ENCODE measurements at regions not wholly inside any gene's neighbourhood (a gene's known extent, or its start where the extent isn't known, plus 50 kb on each side); places are given as distances from the start of the nearest gene placed in this dataset.

GRCh38 chr9:29717631-29718030 is 2144.3 kb upstream of the C9orf72 start:
- Histone ChIP-seq H3K9me3 (ENCODE audit: insufficient read depth, low read depth, low read length) (no peaks in the 10 kb centered on the region), H3K27me3 (ENCODE audit: insufficient read depth, low read length) (no peaks in the 10 kb centered on the region), H3K9ac (ENCODE audit: low read depth, low read length) (no peak overlapping the region), H3K4me1 (ENCODE audit: insufficient read depth, low read length) (peaks cover 6% of the 10 kb centered on the region; the same call in 1 of the 2 replicates), H3K36me3 (ENCODE audit: insufficient read depth, low read depth, low read length) (no peaks in the 10 kb centered on the region), H3K4me3 (ENCODE audit: low read length) (no peak overlapping the region), H3K27ac (ENCODE audit: low read length) (no peak overlapping the region)

- Histone ChIP-seq H3K4me3 (ENCODE audit: low read length) (no peak overlapping the region), H3K27ac (ENCODE audit: low read length) (no peak overlapping the region), H3K27me3 (ENCODE audit: insufficient read depth, low read length) (no peaks in the 10 kb centered on the region), H3K9ac (ENCODE audit: low read depth, low read length) (no peak overlapping the region), H3K4me1 (ENCODE audit: insufficient read depth, low read length) (no peaks in the 10 kb centered on the region; the same call in 1 of the 2 replicates), H3K9me3 (ENCODE audit: insufficient read depth, low read depth, low read length) (no peaks in the 10 kb centered on the region), H3K36me3 (ENCODE audit: insufficient read depth, low read depth, low read length) (no peaks in the 10 kb centered on the region)
Observed at GRCh38 chr9:29730163-29730562, 2156.9 kb upstream of the C9orf72 start.

GRCh38 chr9:29740518-29740917 is 2167.2 kb upstream of the C9orf72 start:
- Histone ChIP-seq H3K27ac (ENCODE audit: low read length) (no peak overlapping the region), H3K36me3 (ENCODE audit: insufficient read depth, low read depth, low read length) (no peaks in the 10 kb centered on the region), H3K4me1 (ENCODE audit: insufficient read depth, low read length) (no peaks in the 10 kb centered on the region), H3K27me3 (ENCODE audit: insufficient read depth, low read length) (no peaks in the 10 kb centered on the region), H3K9me3 (ENCODE audit: insufficient read depth, low read depth, low read length) (no peaks in the 10 kb centered on the region), H3K9ac (ENCODE audit: low read depth, low read length) (no peak overlapping the region), H3K4me3 (ENCODE audit: low read length) (no peak overlapping the region)

GRCh38 chr9:29741169-29741568 is 2167.9 kb upstream of the C9orf72 start:
- Histone ChIP-seq H3K36me3 (ENCODE audit: insufficient read depth, low read depth, low read length) (no peaks in the 10 kb centered on the region), H3K4me3 (ENCODE audit: low read length) (no peak overlapping the region), H3K27me3 (ENCODE audit: insufficient read depth, low read length) (no peaks in the 10 kb centered on the region), H3K4me1 (ENCODE audit: insufficient read depth, low read length) (no peaks in the 10 kb centered on the region), H3K27ac (ENCODE audit: low read length) (no peak overlapping the region), H3K9me3 (ENCODE audit: insufficient read depth, low read depth, low read length) (no peaks in the 10 kb centered on the region), H3K9ac (ENCODE audit: low read depth, low read length) (no peak overlapping the region)

GRCh38 chr9:29750062-29750461 is 2176.8 kb upstream of the C9orf72 start:
- no peak overlapping the region for H3K4me3 ChIP-seq (ENCODE audit: low read length)
- no peaks in the 10 kb centered on the region for H3K4me1 ChIP-seq (ENCODE audit: insufficient read depth, low read length)
- no peaks in the 10 kb centered on the region for H3K27me3 ChIP-seq (ENCODE audit: insufficient read depth, low read length)
- H3K9me3 ChIP-seq (ENCODE audit: insufficient read depth, low read depth, low read length) = no peaks in the 10 kb centered on the region
- H3K36me3 ChIP-seq (ENCODE audit: insufficient read depth, low read depth, low read length) = no peaks in the 10 kb centered on the region
- no peak overlapping the region for H3K9ac ChIP-seq (ENCODE audit: low read depth, low read length)
- H3K27ac ChIP-seq (ENCODE audit: low read length) = no peak overlapping the region

GRCh38 chr9:29751226-29751625 is 2177.9 kb upstream of the C9orf72 start:
- Histone ChIP-seq H3K27ac (ENCODE audit: low read length) (no peak overlapping the region), H3K4me3 (ENCODE audit: low read length) (no peak overlapping the region), H3K9ac (ENCODE audit: low read depth, low read length) (no peak overlapping the region), H3K9me3 (ENCODE audit: insufficient read depth, low read depth, low read length) (no peaks in the 10 kb centered on the region), H3K27me3 (ENCODE audit: insufficient read depth, low read length) (no peaks in the 10 kb centered on the region), H3K36me3 (ENCODE audit: insufficient read depth, low read depth, low read length) (no peaks in the 10 kb centered on the region), H3K4me1 (ENCODE audit: insufficient read depth, low read length) (no peaks in the 10 kb centered on the region)

GRCh38 chr9:29753638-29754037 is 2180.4 kb upstream of the C9orf72 start:
- Histone ChIP-seq H3K36me3 (ENCODE audit: insufficient read depth, low read depth, low read length) (no peaks in the 10 kb centered on the region), H3K27me3 (ENCODE audit: insufficient read depth, low read length) (no peaks in the 10 kb centered on the region), H3K4me3 (ENCODE audit: low read length) (no peak overlapping the region), H3K9ac (ENCODE audit: low read depth, low read length) (no peak overlapping the region), H3K9me3 (ENCODE audit: insufficient read depth, low read depth, low read length) (no peaks in the 10 kb centered on the region), H3K4me1 (ENCODE audit: insufficient read depth, low read length) (no peaks in the 10 kb centered on the region), H3K27ac (ENCODE audit: low read length) (no peak overlapping the region)

- H3K27me3 ChIP-seq (ENCODE audit: insufficient read depth, low read length) = no peaks in the 10 kb centered on the region
- no peak overlapping the region for H3K4me3 ChIP-seq (ENCODE audit: low read length)
- no peaks in the 10 kb centered on the region for H3K4me1 ChIP-seq (ENCODE audit: insufficient read depth, low read length)
- no peak overlapping the region for H3K9ac ChIP-seq (ENCODE audit: low read depth, low read length)
- no peaks in the 10 kb centered on the region for H3K36me3 ChIP-seq (ENCODE audit: insufficient read depth, low read depth, low read length)
- H3K9me3 ChIP-seq (ENCODE audit: insufficient read depth, low read depth, low read length) = peaks cover 4% of the 10 kb centered on the region; the same call in 1 of the 2 replicates
- H3K27ac ChIP-seq (ENCODE audit: low read length) = no peak overlapping the region
Observed at GRCh38 chr9:29769019-29769418, 2195.7 kb upstream of the C9orf72 start.

- Histone ChIP-seq H3K9me3 (ENCODE audit: insufficient read depth, low read depth, low read length) (no peaks in the 10 kb centered on the region), H3K4me1 (ENCODE audit: insufficient read depth, low read length) (no peaks in the 10 kb centered on the region), H3K27ac (ENCODE audit: low read length) (no peak overlapping the region), H3K9ac (ENCODE audit: low read depth, low read length) (no peak overlapping the region), H3K4me3 (ENCODE audit: low read length) (no peak overlapping the region), H3K36me3 (ENCODE audit: insufficient read depth, low read depth, low read length) (no peaks in the 10 kb centered on the region), H3K27me3 (ENCODE audit: insufficient read depth, low read length) (no peaks in the 10 kb centered on the region)
Observed at GRCh38 chr9:29773676-29774075, 2200.4 kb upstream of the C9orf72 start.

GRCh38 chr9:29775491-29775890 is 2202.2 kb upstream of the C9orf72 start:
- no peak overlapping the region for H3K9ac ChIP-seq (ENCODE audit: low read depth, low read length)
- no peak overlapping the region for H3K4me3 ChIP-seq (ENCODE audit: low read length)
- no peaks in the 10 kb centered on the region for H3K36me3 ChIP-seq (ENCODE audit: insufficient read depth, low read depth, low read length)
- H3K27me3 ChIP-seq (ENCODE audit: insufficient read depth, low read length) = no peaks in the 10 kb centered on the region
- H3K9me3 ChIP-seq (ENCODE audit: insufficient read depth, low read depth, low read length) = no peaks in the 10 kb centered on the region
- no peak overlapping the region for H3K27ac ChIP-seq (ENCODE audit: low read length)
- no peaks in the 10 kb centered on the region for H3K4me1 ChIP-seq (ENCODE audit: insufficient read depth, low read length)

GRCh38 chr9:29778281-29778849 is 2205.1 kb upstream of the C9orf72 start:
- H3K27ac ChIP-seq (ENCODE audit: low read length) = no peak overlapping the region
- no peaks in the 10 kb centered on the region for H3K9me3 ChIP-seq (ENCODE audit: insufficient read depth, low read depth, low read length)

GRCh38 chr9:29793970-29794369 is 2220.7 kb upstream of the C9orf72 start:
- no peak overlapping the region for H3K4me3 ChIP-seq (ENCODE audit: low read length)
- H3K9ac ChIP-seq (ENCODE audit: low read depth, low read length) = no peak overlapping the region
- H3K27ac ChIP-seq (ENCODE audit: low read length) = no peak overlapping the region
- H3K4me1 ChIP-seq (ENCODE audit: insufficient read depth, low read length) = no peaks in the 10 kb centered on the region
- H3K36me3 ChIP-seq (ENCODE audit: insufficient read depth, low read depth, low read length) = no peaks in the 10 kb centered on the region
- H3K27me3 ChIP-seq (ENCODE audit: insufficient read depth, low read length) = no peaks in the 10 kb centered on the region
- no peaks in the 10 kb centered on the region for H3K9me3 ChIP-seq (ENCODE audit: insufficient read depth, low read depth, low read length)

More at GRCh38 chr9:29778281-29778849, 2205.1 kb upstream of the C9orf72 start:
- Histone ChIP-seq H3K27me3 (ENCODE audit: insufficient read depth, low read length) (no peaks in the 10 kb centered on the region), H3K4me1 (ENCODE audit: insufficient read depth, low read length) (no peaks in the 10 kb centered on the region), H3K36me3 (ENCODE audit: insufficient read depth, low read depth, low read length) (no peaks in the 10 kb centered on the region), H3K9ac (ENCODE audit: low read depth, low read length) (no peak overlapping the region), H3K4me3 (ENCODE audit: low read length) (no peak overlapping the region)

Data from iPS-20b (cell line).